ENCODE measurements at regions not wholly inside any gene's neighbourhood (a gene's known extent, or its start where the extent isn't known, plus 50 kb on each side); places are given as distances from the start of the nearest gene placed in this dataset.
"Not testable (repeated sequence)": the region's sequence is repeated elsewhere in the genome, so short reads cannot be mapped to it uniquely, and the experiment has no call there.

- not testable (repeated sequence) for H3K27ac Mint-ChIP-seq (ENCODE audit: low read depth); H3K9me3 Mint-ChIP-seq; DNase-seq (ENCODE audit: low spot score in 2 of 2); ATAC-seq (replicated peaks; ENCODE audit: extremely low read depth, poor library complexity, severe bottlenecking); H3K4me1 Mint-ChIP-seq; H3K27me3 Mint-ChIP-seq; H3K4me3 Mint-ChIP-seq; H3K36me3 Mint-ChIP-seq (ENCODE audit: insufficient read depth)
Measured at GRCh38 chr6:80510521-80510920, 404.1 kb downstream of the BCKDHB start.

GRCh38 chr6:80508885-80509630 is 402.6 kb downstream of the BCKDHB start:
- no peak for ATAC-seq (replicated peaks; ENCODE audit: extremely low read depth, poor library complexity, severe bottlenecking)

GRCh38 chr6:80504882-80505281 is 398.4 kb downstream of the BCKDHB start:
- Mint-ChIP-seq H3K9me3 (peaks cover 3% of the 10 kb centered on the region), H3K36me3 (ENCODE audit: insufficient read depth) (no peaks in the 10 kb centered on the region), H3K27me3 (peaks cover 6% of the 10 kb centered on the region), H3K4me1 (no peaks in the 10 kb centered on the region), H3K27ac (ENCODE audit: low read depth) (no peak overlapping the region), H3K4me3 (no peak overlapping the region)
- no peak for DNase-seq (ENCODE audit: low spot score in 2 of 2)
- no peak for ATAC-seq (replicated peaks; ENCODE audit: extremely low read depth, poor library complexity, severe bottlenecking)

More at GRCh38 chr6:80508885-80509630, 402.6 kb downstream of the BCKDHB start:
- Mint-ChIP-seq H3K4me3 (no peak overlapping the region), H3K36me3 (ENCODE audit: insufficient read depth) (no peaks in the 10 kb centered on the region), H3K9me3 (peaks cover 1% of the 10 kb centered on the region), H3K27ac (ENCODE audit: low read depth) (no peak overlapping the region), H3K27me3 (no peaks in the 10 kb centered on the region), H3K4me1 (no peaks in the 10 kb centered on the region)
- DNase-seq (ENCODE audit: low spot score in 2 of 2) = no peak

GRCh38 chr6:80503660-80504059 is 397.2 kb downstream of the BCKDHB start:
- ATAC-seq (replicated peaks; ENCODE audit: extremely low read depth, poor library complexity, severe bottlenecking) (no peak), DNase-seq (ENCODE audit: low spot score in 2 of 2) (no peak)
- Mint-ChIP-seq H3K27me3 (peaks cover 11% of the 10 kb centered on the region), H3K4me3 (no peak overlapping the region), H3K4me1 (no peaks in the 10 kb centered on the region), H3K27ac (ENCODE audit: low read depth) (no peak overlapping the region), H3K36me3 (ENCODE audit: insufficient read depth) (no peaks in the 10 kb centered on the region), H3K9me3 (peaks cover 4% of the 10 kb centered on the region)

- ATAC-seq (replicated peaks; ENCODE audit: extremely low read depth, poor library complexity, severe bottlenecking) = no peak
- no peaks in the 10 kb centered on the region for H3K4me1 Mint-ChIP-seq
- peaks cover 19% of the 10 kb centered on the region for H3K27me3 Mint-ChIP-seq
- H3K9me3 Mint-ChIP-seq = peaks cover 4% of the 10 kb centered on the region
- DNase-seq (ENCODE audit: low spot score in 2 of 2) = no peak
- no peaks in the 10 kb centered on the region for H3K36me3 Mint-ChIP-seq (ENCODE audit: insufficient read depth)
- H3K4me3 Mint-ChIP-seq = no peak overlapping the region
- no peak overlapping the region for H3K27ac Mint-ChIP-seq (ENCODE audit: low read depth)
Measured at GRCh38 chr6:80502871-80503270, 396.4 kb downstream of the BCKDHB start.

- DNase-seq (ENCODE audit: low spot score in 2 of 2) (no peak), ATAC-seq (replicated peaks; ENCODE audit: extremely low read depth, poor library complexity, severe bottlenecking) (no peak)
- peaks cover 4% of the 10 kb centered on the region for H3K9me3 Mint-ChIP-seq
- H3K36me3 Mint-ChIP-seq (ENCODE audit: insufficient read depth) = no peaks in the 10 kb centered on the region
- peaks cover 19% of the 10 kb centered on the region for H3K27me3 Mint-ChIP-seq
- H3K4me1 Mint-ChIP-seq = no peaks in the 10 kb centered on the region
- no peak overlapping the region for H3K4me3 Mint-ChIP-seq
- no peak overlapping the region for H3K27ac Mint-ChIP-seq (ENCODE audit: low read depth)
Measured at GRCh38 chr6:80501636-80502035, 395.2 kb downstream of the BCKDHB start.

- not testable (repeated sequence) for H3K4me1 Mint-ChIP-seq; H3K27ac Mint-ChIP-seq (ENCODE audit: low read depth); ATAC-seq (replicated peaks; ENCODE audit: extremely low read depth, poor library complexity, severe bottlenecking); H3K9me3 Mint-ChIP-seq; H3K4me3 Mint-ChIP-seq; H3K36me3 Mint-ChIP-seq (ENCODE audit: insufficient read depth); DNase-seq (ENCODE audit: low spot score in 2 of 2)
- peaks cover 19% of the 10 kb centered on the region for H3K27me3 Mint-ChIP-seq
Measured at GRCh38 chr6:80497696-80498486, 391.4 kb downstream of the BCKDHB start.

GRCh38 chr6:80489911-80490635 is 383.6 kb downstream of the BCKDHB start:
- ATAC-seq (replicated peaks; ENCODE audit: extremely low read depth, poor library complexity, severe bottlenecking) (no peak), DNase-seq (ENCODE audit: low spot score in 2 of 2) (no peak)
- Mint-ChIP-seq H3K4me3 (no peak overlapping the region), H3K27me3 (no peaks in the 10 kb centered on the region), H3K9me3 (no peaks in the 10 kb centered on the region), H3K4me1 (no peaks in the 10 kb centered on the region), H3K27ac (ENCODE audit: low read depth) (no peak overlapping the region), H3K36me3 (ENCODE audit: insufficient read depth) (no peaks in the 10 kb centered on the region)

- ATAC-seq (replicated peaks; ENCODE audit: extremely low read depth, poor library complexity, severe bottlenecking) (no peak), DNase-seq (ENCODE audit: low spot score in 2 of 2) (no peak)
- no peaks in the 10 kb centered on the region for H3K4me1 Mint-ChIP-seq
- H3K4me3 Mint-ChIP-seq = no peak overlapping the region
- H3K36me3 Mint-ChIP-seq (ENCODE audit: insufficient read depth) = peaks cover 3% of the 10 kb centered on the region
- H3K9me3 Mint-ChIP-seq = peaks cover 5% of the 10 kb centered on the region
- H3K27me3 Mint-ChIP-seq = no peaks in the 10 kb centered on the region
- no peak overlapping the region for H3K27ac Mint-ChIP-seq (ENCODE audit: low read depth)
Measured at GRCh38 chr6:80488190-80488589, 381.7 kb downstream of the BCKDHB start.

- not testable (repeated sequence) for ATAC-seq (replicated peaks; ENCODE audit: extremely low read depth, poor library complexity, severe bottlenecking); H3K27ac Mint-ChIP-seq (ENCODE audit: low read depth); DNase-seq (ENCODE audit: low spot score in 2 of 2); H3K27me3 Mint-ChIP-seq; H3K9me3 Mint-ChIP-seq; H3K36me3 Mint-ChIP-seq (ENCODE audit: insufficient read depth); H3K4me3 Mint-ChIP-seq; H3K4me1 Mint-ChIP-seq
Measured at GRCh38 chr6:80485494-80485893, 379.0 kb downstream of the BCKDHB start.

- Mint-ChIP-seq H3K4me3 (no peak overlapping the region), H3K4me1 (no peaks in the 10 kb centered on the region), H3K9me3 (peaks cover 5% of the 10 kb centered on the region), H3K27ac (ENCODE audit: low read depth) (no peak overlapping the region), H3K36me3 (ENCODE audit: insufficient read depth) (peaks cover 3% of the 10 kb centered on the region), H3K27me3 (no peaks in the 10 kb centered on the region)
- no peak for DNase-seq (ENCODE audit: low spot score in 2 of 2)
- no peak for ATAC-seq (replicated peaks; ENCODE audit: extremely low read depth, poor library complexity, severe bottlenecking)
Measured at GRCh38 chr6:80482056-80482455, 375.6 kb downstream of the BCKDHB start.

GRCh38 chr6:80480421-80481157 is 374.1 kb downstream of the BCKDHB start:
- no peak overlapping the region for H3K27ac Mint-ChIP-seq (ENCODE audit: low read depth)
- no peaks in the 10 kb centered on the region for H3K4me1 Mint-ChIP-seq
- ATAC-seq (replicated peaks; ENCODE audit: extremely low read depth, poor library complexity, severe bottlenecking) (no peak), DNase-seq (ENCODE audit: low spot score in 2 of 2) (no peak)
- no peak overlapping the region for H3K4me3 Mint-ChIP-seq
- H3K36me3 Mint-ChIP-seq (ENCODE audit: insufficient read depth) = peaks cover 3% of the 10 kb centered on the region
- no peaks in the 10 kb centered on the region for H3K27me3 Mint-ChIP-seq
- peaks cover 5% of the 10 kb centered on the region for H3K9me3 Mint-ChIP-seq

All from central memory CD8-positive, alpha-beta T cell (primary cell).